ENCODE measurements at regions not wholly inside any gene's neighbourhood (a gene's known extent, or its start where the extent isn't known, plus 50 kb on each side); places are given as distances from the start of the nearest gene placed in this dataset.

- no peak for TF ChIP-seq POLR2A (IDR thresholded peaks at IDR 0.05)
- no peak for TF ChIP-seq CTCF (IDR thresholded peaks at IDR 0.05)
Measured at GRCh38 chr6:11938285-11938890, 73.7 kb upstream of the HIVEP1 start.

Data from esophagus squamous epithelium (tissue), 4 donors.